GM23248 (cell line): ENCODE measurements at regions not wholly inside any gene's neighbourhood (a gene's known extent, or its start where the extent isn't known, plus 50 kb on each side); places are given as distances from the start of the nearest gene placed in this dataset.

Experiments used
- EZH2 ChIP-seq: fragments of 200-600 bp; sonication (generic); IDR thresholded peaks from 2 replicates; pipeline ENCODE4 v1.6.1; 2018; ENCODE audit warnings: antibody characterized with exemption, mild to moderate bottlenecking; ENCODE audit not compliant: insufficient read depth, poor library complexity, severe bottlenecking
- EZH2phosphoT487 ChIP-seq: fragments of 200-600 bp; sonication (generic); IDR thresholded peaks from 2 replicates; pipeline ENCODE4 v1.6.1; 2018; ENCODE audit warnings: antibody characterized with exemption, moderate library complexity, mild to moderate bottlenecking, low read depth; ENCODE audit not compliant: insufficient read depth

DNA sequence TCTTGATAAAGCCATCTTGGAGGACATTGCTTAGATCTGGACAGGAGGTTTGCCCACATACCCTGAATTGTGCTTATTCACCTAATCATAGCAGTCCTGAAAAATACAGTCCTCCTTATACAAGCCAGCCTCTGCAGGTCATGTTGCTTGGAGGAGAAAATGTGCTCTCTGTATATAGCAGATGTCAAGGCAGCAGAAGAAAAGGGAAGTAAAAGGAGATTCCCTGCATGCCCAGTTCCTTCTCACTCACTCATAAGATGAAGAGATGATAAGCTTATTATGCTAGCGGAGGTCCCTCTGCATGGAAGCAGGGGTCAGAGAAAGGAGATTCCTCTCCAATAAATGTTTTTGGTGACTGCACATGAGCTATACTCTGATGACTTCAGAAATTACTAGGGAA, 458.8 kb upstream of the ZMIZ1 start:
- TF ChIP-seq EZH2phosphoT487 (no peak), EZH2 (no peak)
